A673 (cell line): ENCODE measurements at regions not wholly inside any gene's neighbourhood (a gene's known extent, or its start where the extent isn't known, plus 50 kb on each side); places are given as distances from the start of the nearest gene placed in this dataset.

ENCODE experiments used
- BruUV-seq: library from RNA; stranded (reverse); fragments of 400-500 nt; replicated peaks from 2 replicates; lab custom pipeline; 2021; lab: Mats Ljungman, UMichigan
- CTCF ChIA-PET: fragments of 300-600 bp; sonication (Branson Sonifier 250); formaldehyde crosslinking; loops from one replicate; lab custom pipeline; 2022; ENCODE audit warnings: antibody characterized with exemption; lab: Charles Lee
- POLR2A ChIA-PET: fragments of 300-600 bp; sonication (Branson Sonifier 250); formaldehyde crosslinking; loops from one replicate; lab custom pipeline; 2022; ENCODE audit warnings: antibody characterized with exemption; ENCODE audit not compliant: low non-redundant PET; lab: Charles Lee
- DNase-seq: peaks from one replicate; pipeline ENCODE4 v3.0.0-alpha.2; 2015; ENCODE audit warnings: low spot score
- H3K27ac ChIP-seq: fragments of 200-600 bp; sonication (generic); 2 replicates; pipeline ENCODE4 v1.5.1; 2016; ENCODE audit warnings: mixed run types, low read depth, mild to moderate bottlenecking, mixed read lengths, antibody characterized with exemption, low read length; ENCODE audit not compliant: poor library complexity, severe bottlenecking
- H3K27me3 ChIP-seq: fragments of 200-600 bp; sonication (generic); replicated peaks from 2 replicates; pipeline ENCODE4 v1.6.1; 2017; ENCODE audit warnings: mixed run types, low read depth, mild to moderate bottlenecking, mixed read lengths, antibody characterized with exemption, low read length; ENCODE audit not compliant: insufficient read depth, poor library complexity
- H3K36me3 ChIP-seq: fragments of 200-600 bp; sonication (generic); 2 replicates; pipeline ENCODE4 v1.6.1; 2016; ENCODE audit warnings: mixed run types, mild to moderate bottlenecking, mixed read lengths, antibody characterized with exemption, low read length; ENCODE audit not compliant: insufficient read depth, poor library complexity, severe bottlenecking
- H3K4me1 ChIP-seq: fragments of 200-600 bp; sonication (generic); 2 replicates; pipeline ENCODE4 v1.6.1; 2017; ENCODE audit warnings: mixed run types, mild to moderate bottlenecking, mixed read lengths, antibody characterized with exemption, low read length; ENCODE audit not compliant: insufficient read depth, poor library complexity, severe bottlenecking
- H3K4me3 ChIP-seq: fragments of 200-600 bp; sonication (generic); 2 replicates; pipeline ENCODE4 v1.5.1; 2016; ENCODE audit warnings: low read depth, mixed run types, mild to moderate bottlenecking, mixed read lengths, low read length; ENCODE audit not compliant: poor library complexity, severe bottlenecking
- H3K9me3 ChIP-seq: fragments of 200-600 bp; sonication (generic); 2 replicates; pipeline ENCODE4 v1.6.1; 2016; ENCODE audit warnings: mixed run types, low read depth, mild to moderate bottlenecking, mixed read lengths, antibody characterized with exemption, low read length; ENCODE audit not compliant: poor library complexity, severe bottlenecking
- EZH2 ChIP-seq: fragments of 200-600 bp; sonication (generic); IDR thresholded peaks from 2 replicates; pipeline ENCODE4 v1.6.1; 2017; ENCODE audit warnings: borderline replicate concordance, low read depth, mild to moderate bottlenecking, mixed read lengths, antibody characterized with exemption, low read length; ENCODE audit not compliant: poor library complexity, severe bottlenecking
- intact Hi-C: fragments of 100-400 bp; cut with micrococcal nuclease; formaldehyde crosslinking; loops from one replicate; pipeline ENCODE4 v1.10.0; 2022; ENCODE audit not compliant: unreplicated experiment
- TF ChIP-seq, protein P1 (sequence below): fragments of 300-800, 200-600 bp; sonication (generic); conservative IDR thresholded peaks from 2 replicates; pipeline ENCODE4 v1.5.1; 2017; ENCODE audit warnings: low read depth, mild to moderate bottlenecking, antibody characterized with exemption, low read length, moderate library complexity, mixed read lengths

DNA sequence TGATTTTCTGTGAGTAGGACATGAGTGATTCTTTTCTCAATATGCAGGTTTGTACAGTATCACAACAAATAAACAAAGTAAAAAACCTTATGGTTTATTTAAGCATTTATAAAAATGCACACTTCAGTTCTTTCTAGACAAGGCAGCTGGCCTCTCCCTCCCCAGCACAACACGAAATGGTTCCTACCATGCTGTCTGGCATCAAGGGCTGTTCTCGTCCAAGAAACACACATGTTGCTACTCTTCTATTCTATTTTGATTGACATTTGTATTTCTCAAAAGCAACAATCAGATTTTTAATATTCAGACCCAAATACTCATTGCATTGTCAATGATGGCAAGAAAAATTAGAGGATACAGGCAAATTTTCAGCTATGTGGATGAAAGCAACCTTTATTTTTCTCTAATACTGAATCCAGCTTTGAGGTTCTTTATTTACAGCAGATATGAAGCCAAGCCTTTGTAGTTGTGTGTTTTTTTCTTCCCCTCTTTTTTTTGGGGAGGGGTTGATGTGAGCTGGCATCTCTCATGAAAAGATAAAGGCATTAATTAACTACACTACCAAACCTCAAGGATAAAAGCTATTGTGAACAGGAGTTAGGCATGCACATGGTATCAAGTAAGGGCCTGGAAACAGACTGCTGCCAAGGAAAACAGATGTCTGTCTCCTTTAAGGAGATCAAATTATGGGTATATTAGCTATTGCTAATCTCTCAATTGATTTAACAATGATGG is 96.4 kb upstream of the PREP start:
- Histone ChIP-seq H3K36me3 (no peaks in the 10 kb centered on the region), H3K9me3 (no peaks in the 10 kb centered on the region), H3K27me3 (no peaks in the 10 kb centered on the region), H3K27ac (no peak overlapping the region), H3K4me3 (no peak overlapping the region), H3K4me1 (no peaks in the 10 kb centered on the region)
- no TSS peak for BruUV-seq
- CTCF ChIA-PET: no interaction called here
- POLR2A ChIA-PET: no interaction called here
- DNase-seq: no peak
- intact Hi-C loops: no loop called here
- TF ChIP-seq, protein P1, sequence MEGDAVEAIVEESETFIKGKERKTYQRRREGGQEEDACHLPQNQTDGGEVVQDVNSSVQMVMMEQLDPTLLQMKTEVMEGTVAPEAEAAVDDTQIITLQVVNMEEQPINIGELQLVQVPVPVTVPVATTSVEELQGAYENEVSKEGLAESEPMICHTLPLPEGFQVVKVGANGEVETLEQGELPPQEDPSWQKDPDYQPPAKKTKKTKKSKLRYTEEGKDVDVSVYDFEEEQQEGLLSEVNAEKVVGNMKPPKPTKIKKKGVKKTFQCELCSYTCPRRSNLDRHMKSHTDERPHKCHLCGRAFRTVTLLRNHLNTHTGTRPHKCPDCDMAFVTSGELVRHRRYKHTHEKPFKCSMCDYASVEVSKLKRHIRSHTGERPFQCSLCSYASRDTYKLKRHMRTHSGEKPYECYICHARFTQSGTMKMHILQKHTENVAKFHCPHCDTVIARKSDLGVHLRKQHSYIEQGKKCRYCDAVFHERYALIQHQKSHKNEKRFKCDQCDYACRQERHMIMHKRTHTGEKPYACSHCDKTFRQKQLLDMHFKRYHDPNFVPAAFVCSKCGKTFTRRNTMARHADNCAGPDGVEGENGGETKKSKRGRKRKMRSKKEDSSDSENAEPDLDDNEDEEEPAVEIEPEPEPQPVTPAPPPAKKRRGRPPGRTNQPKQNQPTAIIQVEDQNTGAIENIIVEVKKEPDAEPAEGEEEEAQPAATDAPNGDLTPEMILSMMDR: no peak
- TF ChIP-seq EZH2: no peak

DNA sequence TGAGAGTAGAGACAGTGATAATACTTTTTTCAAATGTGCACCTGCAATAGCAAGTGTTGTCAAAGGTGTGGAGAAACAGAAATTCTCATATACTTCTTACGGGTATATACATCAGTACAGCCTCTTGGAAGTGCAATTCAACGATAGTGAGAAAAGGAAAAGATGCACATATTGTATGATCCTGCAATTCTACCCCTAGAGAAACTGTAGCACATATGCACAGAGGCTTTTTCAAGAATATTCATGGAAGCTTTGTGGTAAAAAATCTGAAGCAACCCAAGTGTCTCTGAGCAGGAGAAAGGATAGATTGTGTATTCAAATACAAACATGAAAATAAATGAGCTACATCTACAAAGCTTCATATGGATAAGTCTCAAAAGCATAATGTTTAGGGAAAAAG is 94.7 kb upstream of the PREP start:
- no peaks in the 10 kb centered on the region for H3K9me3 ChIP-seq
- BruUV-seq: no TSS peak
- no peak for DNase-seq
- no peaks in the 10 kb centered on the region for H3K36me3 ChIP-seq
- POLR2A ChIA-PET: no interaction called here
- H3K4me1 ChIP-seq: no peaks in the 10 kb centered on the region
- H3K27ac ChIP-seq: no peak overlapping the region
- no peak for TF ChIP-seq EZH2
- TF ChIP-seq, protein P1: no peak
- H3K27me3 ChIP-seq: no peaks in the 10 kb centered on the region
- CTCF ChIA-PET: no interaction called here
- H3K4me3 ChIP-seq: no peak overlapping the region
- intact Hi-C loops: no loop called here

DNA sequence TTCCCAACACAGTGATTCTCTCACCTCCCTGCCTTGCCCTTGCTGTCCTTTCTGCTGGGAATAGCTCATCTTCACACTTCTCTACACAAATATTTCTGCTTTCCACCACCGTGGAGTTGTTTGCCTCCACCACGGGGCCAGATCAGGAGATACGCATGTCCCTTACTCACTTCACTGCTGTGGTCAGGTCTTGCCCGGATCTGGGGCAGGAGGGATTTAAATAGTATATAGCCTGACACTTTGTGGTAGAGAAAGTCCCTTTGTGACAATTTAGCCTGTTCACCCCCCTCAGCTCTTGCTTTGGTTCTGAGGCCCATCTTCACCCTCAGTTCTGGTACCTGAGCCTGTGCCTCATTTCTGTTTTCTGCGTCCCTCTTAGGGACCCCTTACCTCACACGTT is 92.6 kb upstream of the PREP start:
- intact Hi-C loops: no loop called here
- DNase-seq: no peak
- BruUV-seq: no TSS peak
- no peak overlapping the region for H3K4me3 ChIP-seq
- CTCF ChIA-PET: no interaction called here
- POLR2A ChIA-PET: no interaction called here
- H3K27ac ChIP-seq: no peak overlapping the region
- no peaks in the 10 kb centered on the region for H3K9me3 ChIP-seq
- H3K4me1 ChIP-seq: no peaks in the 10 kb centered on the region
- TF ChIP-seq, protein P1: no peak
- no peak for TF ChIP-seq EZH2
- no peaks in the 10 kb centered on the region for H3K27me3 ChIP-seq
- no peaks in the 10 kb centered on the region for H3K36me3 ChIP-seq
